SIG-M5 treated with dmso at 0.1 percent for 504 hours (cell line): ENCODE measurements at regions not wholly inside any gene's neighbourhood (a gene's known extent, or its start where the extent isn't known, plus 50 kb on each side); places are given as distances from the start of the nearest gene placed in this dataset.

Experiments
- DNase-seq: peaks from one replicate; lab custom pipeline; 2025; ENCODE audit not compliant: unreplicated experiment; lab: John Stamatoyannopoulos, UW

DNA sequence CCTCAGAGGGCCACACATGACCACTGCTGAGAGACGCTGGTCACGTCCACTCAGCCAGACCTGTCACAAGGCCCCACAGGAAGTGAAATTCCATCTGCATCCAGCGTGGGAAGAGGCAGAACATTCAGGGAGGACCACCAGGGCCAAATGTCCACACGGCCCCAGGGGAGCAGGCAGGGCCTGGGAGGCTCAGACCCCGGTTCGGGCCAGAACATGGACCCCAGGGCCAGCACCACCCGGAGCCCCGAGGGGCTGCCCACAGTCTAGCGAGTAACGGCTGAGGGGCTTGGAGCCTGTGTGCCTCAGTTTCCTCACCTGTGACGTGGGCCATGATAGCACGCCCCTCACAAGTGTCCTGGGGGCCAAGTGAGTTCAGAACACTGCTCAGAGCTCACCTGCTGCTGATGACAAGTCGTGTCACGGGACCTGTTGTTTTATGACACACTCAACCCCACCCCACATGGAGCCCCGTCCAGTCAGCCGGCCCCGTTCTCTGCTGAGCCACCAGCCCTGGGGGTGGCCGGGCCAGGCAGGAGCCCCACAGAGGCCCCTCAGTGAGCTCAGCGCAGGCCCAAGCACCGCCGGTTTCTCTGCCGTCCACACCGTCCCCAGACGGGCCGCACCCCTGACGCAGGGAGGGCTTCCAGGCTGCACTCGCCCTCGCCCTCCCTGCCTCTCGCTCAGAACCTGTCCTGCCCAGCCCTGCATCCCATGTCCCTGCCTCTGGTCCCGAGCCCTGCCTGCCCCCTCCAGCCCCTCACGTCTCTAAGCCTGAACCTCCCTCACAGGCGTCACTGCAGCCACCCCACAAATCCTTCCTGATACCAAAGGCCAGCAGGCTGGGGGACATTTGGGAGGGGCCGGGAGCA lies 79.5 kb upstream of the GALNT9 start:
- no peak for DNase-seq

DNA sequence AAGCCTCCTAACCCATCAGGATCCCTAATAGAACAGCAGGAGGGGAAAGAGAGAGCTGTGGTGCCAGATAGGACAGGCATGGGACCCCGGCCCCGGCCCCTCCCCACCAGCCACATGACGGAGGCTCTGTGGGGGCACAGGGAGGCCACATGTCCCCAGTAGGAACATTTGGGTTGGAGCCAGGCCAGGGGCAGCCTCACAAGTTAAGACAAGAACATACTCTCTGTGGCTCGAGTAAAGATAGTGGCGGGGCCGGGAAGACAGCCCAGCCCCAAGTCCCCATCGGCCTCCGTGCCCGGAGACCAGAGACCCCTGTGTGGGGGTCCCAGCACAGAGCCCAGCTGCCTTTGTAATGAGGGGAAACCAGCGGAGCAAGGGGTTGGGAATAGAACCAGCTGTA lies 78.6 kb upstream of the GALNT9 start:
- DNase-seq, result no peak

GRCh38 chr12:132407451-132407961 lies 78.1 kb upstream of the GALNT9 start:
- DNase-seq, result no peak

GRCh38 chr12:132406493-132407450 lies 77.4 kb upstream of the GALNT9 start:
- DNase-seq, result no peak

DNA sequence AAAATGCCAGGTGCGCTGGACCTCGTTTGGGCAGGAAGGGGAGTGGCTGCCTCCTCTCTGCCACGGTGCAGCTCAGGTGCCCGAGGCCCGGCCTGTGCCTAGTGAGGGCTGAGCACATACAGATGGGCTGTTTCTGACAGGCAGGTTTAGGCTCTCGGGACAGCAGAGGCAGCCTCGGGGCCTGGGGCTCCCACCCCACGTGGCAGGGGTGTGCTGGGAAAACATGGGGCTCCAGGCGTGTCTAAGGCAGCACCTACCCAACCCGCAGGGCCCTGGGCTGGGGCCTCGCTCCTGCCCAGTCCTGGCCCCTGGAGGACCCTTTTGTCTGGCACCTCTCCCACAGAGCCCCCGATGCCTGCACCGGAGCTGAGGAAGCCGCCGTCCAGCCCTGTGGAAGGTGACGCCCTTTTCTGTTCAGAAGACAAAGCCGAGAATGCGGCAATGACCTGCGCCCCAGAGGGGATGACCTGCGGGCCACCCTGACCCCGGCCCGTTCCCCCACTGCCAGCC lies 76.4 kb upstream of the GALNT9 start:
- DNase-seq, result no peak

DNA sequence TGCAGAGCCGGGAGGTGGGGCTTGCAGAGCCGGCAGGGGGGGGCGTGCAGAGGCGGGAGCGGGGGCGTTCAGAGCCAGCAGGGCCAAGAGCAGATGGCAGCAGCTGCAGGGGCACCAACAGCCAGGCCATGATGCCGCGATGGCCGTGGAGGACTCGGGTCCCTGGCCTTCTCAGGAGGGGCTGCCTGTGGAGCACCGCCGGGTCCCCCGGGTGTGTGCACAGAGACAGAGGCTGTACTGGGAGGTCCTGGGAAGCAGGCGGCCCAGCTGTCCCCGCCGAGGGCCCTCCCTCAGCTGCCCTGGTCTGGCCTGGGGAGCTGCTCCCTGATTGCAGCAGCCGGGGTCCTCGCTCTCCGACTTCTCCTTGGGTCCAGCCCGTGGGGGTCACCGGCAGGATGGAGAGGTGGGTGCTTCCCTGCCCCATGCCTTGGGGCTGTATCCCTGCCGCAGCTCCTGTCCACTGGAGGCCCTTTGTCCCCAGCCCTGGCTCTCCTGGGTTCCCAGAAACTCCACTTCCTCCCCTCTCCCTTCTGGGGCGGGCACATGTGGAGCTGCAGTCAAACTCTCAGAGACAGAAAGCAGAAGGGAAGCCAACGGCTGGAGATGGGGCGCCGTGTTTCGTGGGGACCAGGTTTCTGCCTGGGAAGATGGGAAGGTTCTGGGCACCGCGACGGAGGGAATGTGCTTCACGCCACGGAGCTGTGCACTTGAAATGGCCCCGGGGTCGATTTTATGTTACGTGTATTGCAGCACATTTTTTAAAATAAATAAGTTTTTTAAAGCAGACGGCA lies 75.8 kb upstream of the GALNT9 start:
- DNase-seq, result no peak

- DNase-seq, result no peak
Measured at GRCh38 chr12:132404435-132404855, 75.1 kb upstream of the GALNT9 start.

- DNase-seq, result no peak
Measured at GRCh38 chr12:132403636-132404434, 74.4 kb upstream of the GALNT9 start.

- no peak for DNase-seq
Measured at GRCh38 chr12:132402831-132403416, 73.5 kb upstream of the GALNT9 start.

DNA sequence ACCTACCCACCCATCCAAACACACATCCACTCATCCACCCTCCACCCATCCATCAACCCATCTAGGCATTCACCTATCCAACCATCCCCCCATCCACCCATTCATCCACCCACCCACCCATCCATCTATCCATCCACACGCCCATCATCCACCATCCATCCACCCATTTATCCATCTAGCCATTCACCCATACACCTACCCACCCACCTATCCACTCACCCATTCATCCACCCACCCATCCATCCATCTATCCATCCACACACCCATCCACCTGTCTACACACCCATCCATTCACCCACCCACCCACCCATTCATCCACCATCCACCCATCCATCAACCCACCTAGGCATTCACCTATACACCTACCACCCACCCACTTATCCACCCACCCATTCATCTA lies 72.6 kb upstream of the GALNT9 start:
- no peak for DNase-seq

GRCh38 chr12:132400011-132400641 lies 70.7 kb upstream of the GALNT9 start:
- no peak for DNase-seq

DNA sequence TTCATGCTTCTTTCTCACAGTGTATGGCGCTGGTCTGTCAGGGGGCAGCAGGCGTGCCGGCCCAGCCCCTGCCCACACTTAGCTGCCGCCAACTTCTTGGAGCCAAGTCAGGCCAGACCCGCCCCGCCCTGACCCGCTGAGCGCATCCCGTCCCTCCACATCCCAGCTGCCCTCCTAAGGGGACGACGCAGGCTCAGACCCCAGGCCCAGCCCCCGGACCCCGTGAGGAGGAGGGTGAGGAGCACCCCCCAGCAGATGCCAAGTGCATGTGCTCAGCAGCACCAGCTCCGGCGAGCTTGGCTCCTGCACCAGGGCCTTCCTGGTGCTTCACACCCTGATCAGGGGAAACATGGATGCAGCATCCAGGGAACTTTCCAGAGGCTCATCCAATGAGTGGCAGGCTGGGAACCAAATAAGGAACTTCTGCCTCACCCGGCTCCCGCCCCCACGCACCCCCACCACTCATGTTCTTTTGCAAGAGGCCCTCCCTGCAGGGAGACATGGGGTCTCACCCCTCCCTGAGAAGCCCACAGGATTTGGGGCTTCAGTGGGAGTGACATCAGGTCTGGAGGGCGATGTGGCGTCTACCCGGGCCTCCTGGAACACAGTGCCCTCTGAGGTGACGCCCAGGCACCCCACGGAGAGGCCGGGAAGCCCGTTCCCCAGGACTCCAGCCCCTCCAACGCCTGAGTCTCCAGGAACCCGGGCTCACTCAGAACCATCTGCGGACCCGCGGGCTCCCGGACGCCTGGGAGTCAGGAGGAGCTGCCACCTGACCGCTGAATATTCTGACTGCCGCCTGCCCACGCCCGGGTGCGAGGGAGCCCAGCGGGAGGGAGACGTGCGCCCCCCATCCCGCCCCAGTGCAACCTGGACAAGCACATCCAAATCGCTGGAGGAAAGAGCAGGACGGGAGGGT lies 70.0 kb upstream of the GALNT9 start:
- no peak for DNase-seq

DNA sequence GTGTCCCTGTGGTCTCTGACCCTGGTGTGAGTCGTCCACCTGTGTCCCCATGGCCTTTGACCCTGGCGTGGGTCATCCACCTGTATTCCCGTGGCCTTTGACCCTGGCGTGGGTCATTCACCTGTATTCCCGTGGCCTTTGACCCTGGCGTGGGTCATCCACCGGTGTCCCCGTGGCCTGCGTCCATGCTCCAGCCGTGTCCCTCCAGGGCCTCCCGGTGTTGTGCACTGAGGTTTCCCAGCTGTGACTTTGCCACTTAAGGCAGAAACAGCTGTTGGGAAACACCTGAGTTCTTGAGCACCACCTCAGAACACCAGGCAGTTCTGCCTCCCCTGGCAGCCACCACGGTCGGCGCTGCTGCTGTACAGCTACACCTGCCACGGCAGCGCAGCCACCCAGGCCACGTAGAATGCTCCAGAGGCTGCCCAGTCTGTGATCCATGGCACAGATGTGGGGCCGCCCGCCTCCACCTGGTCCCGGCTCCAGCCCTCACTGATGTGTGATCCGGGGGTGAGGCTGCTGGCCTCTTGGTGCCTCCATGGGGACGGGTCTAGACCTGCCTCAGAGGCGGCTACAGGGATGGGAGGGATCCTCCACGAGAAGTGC lies 69.1 kb upstream of the GALNT9 start:
- DNase-seq, result no peak

GRCh38 chr12:132397934-132398385 lies 68.6 kb upstream of the GALNT9 start:
- no peak for DNase-seq

- no peak for DNase-seq
Measured at GRCh38 chr12:132397152-132397933, 68.0 kb upstream of the GALNT9 start.

GRCh38 chr12:132396657-132397056 lies 67.3 kb upstream of the GALNT9 start:
- no peak for DNase-seq

DNA sequence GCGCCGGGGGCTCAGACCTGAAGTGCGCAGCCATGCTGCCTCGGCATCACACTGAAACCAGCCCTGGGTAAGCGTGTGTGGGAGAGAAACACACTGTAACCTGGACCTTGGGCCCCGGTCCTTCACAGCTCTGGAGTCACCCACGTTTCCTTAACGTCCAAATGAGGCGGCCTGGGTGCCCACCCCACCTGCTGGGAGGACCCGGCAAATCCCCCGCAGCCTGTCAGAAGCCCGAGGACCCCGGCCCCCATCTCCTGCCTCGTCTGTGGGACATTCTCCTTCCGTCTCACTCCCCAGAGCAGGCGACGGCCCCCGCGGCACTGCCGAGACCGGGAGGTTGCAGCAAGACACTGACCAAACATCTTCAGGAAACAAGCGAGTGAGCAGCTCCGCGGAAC lies 66.5 kb upstream of the GALNT9 start:
- no peak for DNase-seq
